Activated B cell treated with CpG ODN at 0.5 μM for 24 hours (primary cell): ENCODE measurements at regions not wholly inside any gene's neighbourhood (a gene's known extent, or its start where the extent isn't known, plus 50 kb on each side); places are given as distances from the start of the nearest gene placed in this dataset.

Source experiments
- ATAC-seq: fragments of 200-7000 bp; cut with Tn5 transposase; one replicate; pipeline ENCODE4 v1.10.0; 2021; ENCODE audit warnings: low read depth, mild to moderate bottlenecking, moderate library complexity
- CTCF ChIA-PET: fragments of 350-600 bp; sonication (Branson Sonifier 250); formaldehyde crosslinking; loops from one replicate; lab custom pipeline; 2021; ENCODE audit warnings: antibody characterized with exemption; lab: Charles Lee
- POLR2A ChIA-PET: fragments of 350-600 bp; sonication (Branson Sonifier 250); formaldehyde crosslinking; loops from one replicate; lab custom pipeline; 2021; ENCODE audit warnings: antibody characterized with exemption; lab: Charles Lee
- DNase-seq: peaks from one replicate; pipeline ENCODE4 v3.0.0; 2022
- H3K27ac Mint-ChIP-seq: one replicate; pipeline ENCODE4 v1.8.0; 2020; ENCODE audit warnings: mixed read lengths
- H3K27me3 Mint-ChIP-seq: one replicate; pipeline ENCODE4 v1.8.0; 2021; ENCODE audit warnings: mixed read lengths
- H3K36me3 Mint-ChIP-seq: one replicate; pipeline ENCODE4 v1.8.0; 2021; ENCODE audit warnings: low read depth, mixed read lengths
- H3K4me1 Mint-ChIP-seq: one replicate; pipeline ENCODE4 v1.8.0; 2021; ENCODE audit warnings: mixed read lengths
- H3K4me3 Mint-ChIP-seq: one replicate; pipeline ENCODE4 v1.8.0; 2020; ENCODE audit warnings: mild to moderate bottlenecking, mixed read lengths
- H3K9me3 Mint-ChIP-seq: one replicate; pipeline ENCODE4 v1.8.0; 2020; ENCODE audit warnings: mixed read lengths
- intact Hi-C: fragments of 100-400 bp; cut with micrococcal nuclease; formaldehyde crosslinking; loops from one replicate; pipeline ENCODE4 v1.15.1; 2024
- TF ChIP-seq, protein P1 (sequence below): fragments of 200-600 bp; IDR thresholded peaks from one replicate; pipeline ENCODE4 v1.8.0; 2022; ENCODE audit warnings: antibody characterized with exemption, mild to moderate bottlenecking

DNA sequence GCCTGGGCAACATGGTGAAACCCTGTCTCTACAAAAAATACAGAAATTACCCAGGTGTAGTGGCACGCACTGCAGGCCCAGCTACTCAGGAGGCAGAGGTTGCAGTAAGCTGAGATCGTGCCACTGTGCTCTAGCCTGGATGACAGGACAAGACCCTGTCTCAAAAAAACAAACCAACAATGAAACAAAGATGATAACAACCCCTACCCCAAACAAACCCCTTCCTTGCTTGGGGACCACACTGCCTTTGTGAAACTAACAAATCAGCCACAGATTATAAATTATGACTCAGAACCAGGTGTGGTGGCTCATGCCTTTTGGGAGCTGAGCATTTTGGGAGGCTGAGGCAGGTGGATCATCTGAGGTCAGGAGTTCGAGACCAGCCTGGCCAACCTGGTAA is 75.3 kb upstream of the RPH3AL start:
- H3K27ac Mint-ChIP-seq: no peak overlapping the region
- POLR2A ChIA-PET: no interaction called here

GRCh38 chr17:427327-427726 is 74.7 kb upstream of the RPH3AL start:
- Mint-ChIP-seq H3K4me3 (no peak overlapping the region), H3K27ac (no peak overlapping the region), H3K36me3 (no peaks in the 10 kb centered on the region), H3K9me3 (peaks cover 2% of the 10 kb centered on the region), H3K27me3 (peaks cover 5% of the 10 kb centered on the region), H3K4me1 (no peaks in the 10 kb centered on the region)
- POLR2A ChIA-PET: no interaction called here
- CTCF ChIA-PET: no interaction called here
- DNase-seq: no peak
- TF ChIP-seq, protein P1, sequence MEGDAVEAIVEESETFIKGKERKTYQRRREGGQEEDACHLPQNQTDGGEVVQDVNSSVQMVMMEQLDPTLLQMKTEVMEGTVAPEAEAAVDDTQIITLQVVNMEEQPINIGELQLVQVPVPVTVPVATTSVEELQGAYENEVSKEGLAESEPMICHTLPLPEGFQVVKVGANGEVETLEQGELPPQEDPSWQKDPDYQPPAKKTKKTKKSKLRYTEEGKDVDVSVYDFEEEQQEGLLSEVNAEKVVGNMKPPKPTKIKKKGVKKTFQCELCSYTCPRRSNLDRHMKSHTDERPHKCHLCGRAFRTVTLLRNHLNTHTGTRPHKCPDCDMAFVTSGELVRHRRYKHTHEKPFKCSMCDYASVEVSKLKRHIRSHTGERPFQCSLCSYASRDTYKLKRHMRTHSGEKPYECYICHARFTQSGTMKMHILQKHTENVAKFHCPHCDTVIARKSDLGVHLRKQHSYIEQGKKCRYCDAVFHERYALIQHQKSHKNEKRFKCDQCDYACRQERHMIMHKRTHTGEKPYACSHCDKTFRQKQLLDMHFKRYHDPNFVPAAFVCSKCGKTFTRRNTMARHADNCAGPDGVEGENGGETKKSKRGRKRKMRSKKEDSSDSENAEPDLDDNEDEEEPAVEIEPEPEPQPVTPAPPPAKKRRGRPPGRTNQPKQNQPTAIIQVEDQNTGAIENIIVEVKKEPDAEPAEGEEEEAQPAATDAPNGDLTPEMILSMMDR: no peak
- ATAC-seq: no peak
- intact Hi-C loops: no loop called here

More for the DNA sequence above, 75.3 kb upstream of the RPH3AL start:
- CTCF ChIA-PET: no interaction called here
- intact Hi-C loops: no loop called here
- ATAC-seq (no peak), DNase-seq (no peak)
- Mint-ChIP-seq H3K27me3 (peaks cover 5% of the 10 kb centered on the region), H3K36me3 (no peaks in the 10 kb centered on the region), H3K9me3 (peaks cover 4% of the 10 kb centered on the region), H3K4me3 (no peak overlapping the region), H3K4me1 (no peaks in the 10 kb centered on the region)
- TF ChIP-seq, protein P1: no peak

DNA sequence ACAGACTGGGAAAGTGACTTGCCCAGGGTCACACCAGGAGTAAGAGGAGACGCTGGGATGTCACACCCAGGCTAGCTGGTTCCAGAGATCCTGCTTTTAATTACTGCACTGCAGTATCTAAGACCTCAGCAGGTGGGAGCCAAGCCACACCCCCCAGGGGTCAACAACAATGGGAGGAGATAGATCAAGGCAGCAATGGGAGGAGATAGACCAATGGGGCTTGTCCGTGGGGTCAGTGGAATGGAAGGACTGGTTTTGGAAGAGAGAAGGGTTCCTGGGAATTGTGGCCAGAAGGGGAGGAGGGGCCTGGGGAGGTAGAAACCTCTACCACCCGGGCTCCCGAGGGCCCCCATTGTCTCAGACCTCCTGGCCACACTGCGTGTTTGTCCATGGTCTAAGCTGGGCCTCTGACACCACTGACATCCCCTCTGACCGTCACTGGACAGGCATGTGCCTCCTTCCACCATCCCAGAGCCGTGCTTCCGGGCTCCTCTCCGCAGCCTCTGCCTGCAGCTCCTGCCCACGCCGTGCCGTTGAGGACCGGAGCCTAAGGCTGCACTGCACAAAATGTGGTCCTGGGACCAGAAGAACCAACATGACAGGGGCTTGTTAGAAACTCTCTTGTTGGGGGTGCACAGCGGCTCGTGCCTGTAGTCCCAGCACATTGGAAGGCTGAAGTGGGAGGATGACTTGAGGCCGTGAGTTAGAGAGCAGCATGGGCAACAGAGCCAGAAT is 69.8 kb upstream of the RPH3AL start:
- POLR2A ChIA-PET: no interaction called here
- CTCF ChIA-PET: interaction anchor here (1.1 to 1.6 kb wide), 2 partner anchors 10 to 278 kb away, joined by 4 to 5 read pairs; no protein-coding TSS in a partner anchor
- TF ChIP-seq, protein P1: no peak
- ATAC-seq (no peak), DNase-seq (no peak)
- H3K9me3 Mint-ChIP-seq: no peaks in the 10 kb centered on the region
- H3K4me1 Mint-ChIP-seq: peaks cover 2% of the 10 kb centered on the region
- no peak overlapping the region for H3K4me3 Mint-ChIP-seq
- intact Hi-C loops: no loop called here
- no peaks in the 10 kb centered on the region for H3K36me3 Mint-ChIP-seq
- peaks cover 29% of the 10 kb centered on the region for H3K27me3 Mint-ChIP-seq
- no peak overlapping the region for H3K27ac Mint-ChIP-seq

DNA sequence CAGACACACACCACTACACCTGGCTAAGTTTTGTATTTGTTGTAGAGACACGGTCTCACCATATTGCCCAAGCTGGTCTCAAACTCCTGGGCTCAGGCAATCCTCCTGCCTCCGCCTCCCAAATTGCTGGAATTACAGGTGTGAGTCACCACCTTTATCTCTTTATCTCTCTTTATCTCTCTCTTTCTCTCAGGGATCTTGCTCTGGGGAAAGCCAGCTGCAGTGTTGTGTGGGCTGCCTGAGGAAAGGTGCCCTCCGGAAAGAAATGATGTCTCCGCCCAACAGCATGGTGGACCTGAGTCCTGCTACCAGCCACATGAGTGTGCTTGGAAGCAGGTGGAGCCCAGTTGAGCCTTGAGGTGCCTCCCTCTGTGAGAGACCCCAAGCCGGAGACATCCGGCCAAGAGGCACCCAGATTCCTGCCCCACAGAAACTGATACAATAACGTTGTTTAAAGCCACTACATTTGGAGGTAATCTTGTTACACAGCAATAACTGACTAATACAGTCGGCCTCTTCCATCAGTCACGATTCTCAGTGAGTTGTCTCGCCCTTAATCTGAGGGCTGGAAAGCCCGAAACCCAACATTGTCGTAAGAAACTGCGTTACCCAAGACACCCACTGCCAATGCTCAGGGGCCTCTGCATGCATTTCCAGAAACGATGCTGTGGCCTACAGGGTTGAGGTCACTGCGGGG is 68.0 kb upstream of the RPH3AL start:
- Mint-ChIP-seq H3K4me3 (no peak overlapping the region), H3K36me3 (no peaks in the 10 kb centered on the region), H3K27me3 (peaks cover 34% of the 10 kb centered on the region), H3K27ac (no peak overlapping the region), H3K9me3 (no peaks in the 10 kb centered on the region), H3K4me1 (peaks cover 15% of the 10 kb centered on the region)
- no peak for DNase-seq
- intact Hi-C loops: no loop called here
- ChIA-PET POLR2A (no interaction called here), CTCF (interaction anchor here (1.6 kb wide), 1 partner anchor 8 kb away, joined by 5 read pairs; no protein-coding TSS in a partner anchor)
- TF ChIP-seq, protein P1: no peak
- ATAC-seq: no peak

DNA sequence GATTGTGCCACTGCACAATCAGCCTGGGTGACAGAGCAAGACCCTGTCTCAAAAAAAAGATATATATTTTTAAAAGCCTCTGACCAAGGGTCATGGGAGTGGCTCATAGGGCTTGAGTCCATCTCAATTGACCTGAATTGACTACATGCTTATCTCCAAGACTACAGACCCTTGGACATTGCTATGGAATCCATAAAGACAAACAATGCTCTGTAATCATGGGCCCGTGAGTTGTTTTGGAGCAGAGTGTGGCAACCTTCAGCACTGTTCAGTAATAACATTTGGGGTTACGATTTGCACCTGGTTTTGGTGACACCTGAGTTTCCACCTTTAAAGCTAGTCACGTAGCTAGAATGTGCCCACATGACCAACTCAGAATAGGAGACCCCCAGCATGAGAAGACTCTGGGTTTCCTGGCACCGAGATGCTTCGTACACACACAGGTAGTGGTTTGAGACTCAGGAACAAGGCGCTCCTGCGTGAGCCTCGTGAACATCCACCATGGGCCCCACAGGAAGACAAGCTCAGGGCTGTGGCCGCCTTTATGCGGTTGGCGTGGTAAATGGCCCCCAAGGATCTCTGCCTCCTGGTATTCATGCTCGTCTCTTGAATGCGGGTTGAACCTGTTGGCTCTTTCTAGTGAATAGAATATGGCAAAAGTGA is 66.6 kb upstream of the RPH3AL start:
- H3K9me3 Mint-ChIP-seq: no peaks in the 10 kb centered on the region
- DNase-seq (no peak), ATAC-seq (no peak)
- H3K4me3 Mint-ChIP-seq: no peak overlapping the region
- ChIA-PET POLR2A (no interaction called here), CTCF (no interaction called here)
- H3K27ac Mint-ChIP-seq: no peak overlapping the region
- H3K36me3 Mint-ChIP-seq: peaks cover 2% of the 10 kb centered on the region
- TF ChIP-seq, protein P1: no peak
- peaks cover 34% of the 10 kb centered on the region for H3K27me3 Mint-ChIP-seq
- intact Hi-C loops: no loop called here
- peaks cover 23% of the 10 kb centered on the region for H3K4me1 Mint-ChIP-seq
